HEK293T (cell line): ENCODE measurements at regions not wholly inside any gene's neighbourhood (a gene's known extent, or its start where the extent isn't known, plus 50 kb on each side); places are given as distances from the start of the nearest gene placed in this dataset.
"Not testable (repeated sequence)": the region's sequence is repeated elsewhere in the genome, so short reads cannot be mapped to it uniquely, and the experiment has no call there.

Source experiments
- CTCF ChIA-PET: fragments of 350-600 bp; formaldehyde crosslinking; extraction: SDS; loops from one replicate; lab custom pipeline; 2021; ENCODE audit warnings: antibody characterized with exemption, inconsistent platforms; lab: Yijun Ruan, JAX
- POLR2A ChIA-PET: fragments of 350-600 bp; formaldehyde crosslinking; extraction: SDS; loops from one replicate; lab custom pipeline; 2020; ENCODE audit warnings: antibody characterized with exemption, inconsistent platforms; lab: Yijun Ruan, JAX
- DNase-seq: peaks from one replicate; pipeline ENCODE4 v3.0.0; 2012; ENCODE audit warnings: mixed read lengths; ENCODE audit errors: extremely low spot score
- ARNT ChIP-seq: fragments of 450-650 bp; IDR thresholded peaks from 2 replicates; pipeline ENCODE4 v1.6.1; 2017; ENCODE audit warnings: mild to moderate bottlenecking
- BHLHE40 ChIP-seq: fragments of 450-650 bp; IDR thresholded peaks from 2 replicates; pipeline ENCODE4 v1.6.1; 2016; ENCODE audit warnings: mild to moderate bottlenecking, moderate library complexity, borderline replicate concordance
- CTBP1 ChIP-seq: fragments of 450-650 bp; IDR thresholded peaks from 2 replicates; pipeline ENCODE4 v1.6.1; 2016; ENCODE audit warnings: borderline replicate concordance
- ELF4 ChIP-seq: fragments of 450-650 bp; IDR thresholded peaks from 2 replicates; pipeline ENCODE4 v1.6.1; 2017; ENCODE audit warnings: antibody characterized with exemption
- FOXA1 ChIP-seq: fragments of 450-650 bp; IDR thresholded peaks from 2 replicates; pipeline ENCODE4 v1.6.1; 2016; ENCODE audit warnings: mild to moderate bottlenecking
- FOXK2 ChIP-seq: fragments of 450-650 bp; IDR thresholded peaks from 2 replicates; pipeline ENCODE4 v1.6.1; 2016; ENCODE audit warnings: mild to moderate bottlenecking
- FOXM1 ChIP-seq: fragments of 450-650 bp; IDR thresholded peaks from 2 replicates; pipeline ENCODE4 v1.6.1; 2017; ENCODE audit warnings: mild to moderate bottlenecking, borderline replicate concordance
- HDGF ChIP-seq: fragments of 450-650 bp; IDR thresholded peaks from 2 replicates; pipeline ENCODE4 v1.6.1; 2017; ENCODE audit warnings: antibody characterized with exemption, borderline replicate concordance
- L3MBTL2 ChIP-seq: fragments of 450-650 bp; conservative IDR thresholded peaks from 2 replicates; pipeline ENCODE4 v1.6.1; 2016; ENCODE audit warnings: mild to moderate bottlenecking
- LEF1 ChIP-seq: fragments of 450-650 bp; IDR thresholded peaks from 2 replicates; pipeline ENCODE4 v1.6.1; 2017; ENCODE audit warnings: mild to moderate bottlenecking, borderline replicate concordance
- NFRKB ChIP-seq: fragments of 450-650 bp; IDR thresholded peaks from 2 replicates; pipeline ENCODE4 v1.6.1; 2016; ENCODE audit warnings: mild to moderate bottlenecking, moderate library complexity
- PKNOX1 ChIP-seq: fragments of 450-650 bp; IDR thresholded peaks from 2 replicates; pipeline ENCODE4 v1.6.1; 2016
- SP1 ChIP-seq: fragments of 450-650 bp; IDR thresholded peaks from 2 replicates; pipeline ENCODE4 v1.6.1; 2017
- SUZ12 ChIP-seq: fragments of 450-650 bp; IDR thresholded peaks from 2 replicates; pipeline ENCODE4 v1.6.1; 2016; ENCODE audit warnings: mild to moderate bottlenecking
- TARDBP ChIP-seq: fragments of 450-650 bp; IDR thresholded peaks from 2 replicates; pipeline ENCODE4 v1.6.1; 2016
- ZNF384 ChIP-seq: fragments of 450-650 bp; IDR thresholded peaks from 2 replicates; pipeline ENCODE4 v1.6.1; 2016

GRCh38 chr2:17226941-17227490, 291.2 kb downstream of the RAD51AP2 start:
- TF ChIP-seq PKNOX1 (no peak), FOXA1 (no peak), HDGF (no peak), L3MBTL2 (no peak), ELF4 (no peak), FOXM1 (no peak), LEF1 (no peak), NFRKB (no peak)
- ChIA-PET POLR2A (no interaction called here), CTCF (no interaction called here)

GRCh38 chr2:17223211-17223610, 295.0 kb downstream of the RAD51AP2 start:
- TF ChIP-seq ZNF384 (no peak), BHLHE40 (no peak), FOXM1 (no peak), NFRKB (no peak), FOXK2 (no peak), SUZ12 (no peak), TARDBP (no peak)
- DNase-seq: no peak
- ChIA-PET CTCF (no interaction called here), POLR2A (no interaction called here)

More at GRCh38 chr2:17226941-17227490, 291.2 kb downstream of the RAD51AP2 start:
- DNase-seq: no peak

DNA sequence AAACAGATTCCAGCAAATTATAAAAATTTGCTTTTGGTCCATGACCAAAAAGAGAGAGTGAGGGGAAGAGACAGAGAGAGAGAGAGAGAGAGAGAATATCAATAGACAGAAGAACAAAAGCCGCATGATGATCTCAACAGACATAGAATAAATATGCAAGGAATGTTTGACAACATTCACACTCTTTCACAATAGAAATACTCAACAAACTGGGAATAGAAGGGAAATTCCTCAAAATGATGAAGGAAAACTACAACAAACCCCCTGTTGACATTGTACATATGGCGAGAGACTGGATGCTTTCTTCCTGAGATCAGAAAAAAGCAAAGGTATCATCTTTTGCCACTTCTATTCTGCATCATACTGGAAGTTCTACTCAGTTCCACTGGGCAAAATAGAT, 309.7 kb downstream of the RAD51AP2 start:
- DNase-seq: no peak
- TF ChIP-seq FOXK2: no peak
- no peak for TF ChIP-seq NFRKB
- TF ChIP-seq SP1: no peak
- no peak for TF ChIP-seq LEF1
- no peak for TF ChIP-seq HDGF
- TF ChIP-seq FOXA1: no peak
- TF ChIP-seq CTBP1: no peak
- TF ChIP-seq FOXM1: no peak
- ChIA-PET POLR2A (no interaction called here), CTCF (no interaction called here)

DNA sequence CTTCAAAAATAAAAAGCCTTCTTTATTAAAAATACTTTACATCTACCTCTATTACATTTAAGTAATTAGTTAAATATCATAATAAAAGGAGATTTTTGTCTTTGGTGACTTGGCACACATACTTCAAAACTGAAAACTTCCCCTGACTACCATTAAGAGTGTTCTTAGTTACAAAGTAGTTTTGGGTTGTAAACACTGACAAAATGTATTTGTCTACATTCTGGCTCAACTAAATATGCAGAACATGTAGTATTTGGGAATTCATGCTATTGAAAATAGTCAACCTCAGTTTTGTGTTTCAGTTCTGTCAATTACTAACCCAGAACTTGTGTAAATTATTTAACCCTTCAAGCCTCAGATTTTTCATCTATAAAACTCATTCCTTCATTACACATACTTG, 311.5 kb downstream of the RAD51AP2 start:
- no peak for TF ChIP-seq TARDBP
- ChIA-PET POLR2A (no interaction called here), CTCF (no interaction called here)
- DNase-seq: no peak

DNA sequence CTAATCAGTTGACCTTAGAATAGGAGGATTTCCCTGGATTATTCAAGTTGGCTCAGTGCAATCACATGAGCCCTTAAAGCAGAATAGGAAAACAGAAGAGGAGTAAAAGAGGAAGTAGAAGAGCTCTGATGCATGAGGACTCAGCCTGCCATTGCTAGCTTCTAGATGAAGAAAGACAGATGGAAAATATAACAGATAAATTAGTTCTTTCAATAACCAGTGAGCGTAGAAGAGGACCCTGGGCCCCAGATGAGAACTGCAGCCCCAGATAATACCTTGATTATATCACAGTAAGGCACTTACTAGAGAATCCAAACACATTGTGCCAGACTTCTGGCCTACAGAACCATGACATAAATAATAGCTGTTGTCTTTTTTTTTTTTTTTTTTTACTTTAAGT, 314.0 kb downstream of the RAD51AP2 start:
- CTCF ChIA-PET, DNase-seq, POLR2A ChIA-PET: not testable (repeated sequence)

- CTCF ChIA-PET, DNase-seq, POLR2A ChIA-PET: not testable (repeated sequence)
These were observed 315.6 kb downstream of the RAD51AP2 start for GRCh38 chr2:17202628-17203027.

GRCh38 chr2:17199741-17200140, 318.5 kb downstream of the RAD51AP2 start:
- TF ChIP-seq TARDBP (no peak), ELF4 (no peak), ZNF384 (no peak), HDGF (no peak), BHLHE40 (no peak)
- ChIA-PET POLR2A (no interaction called here), CTCF (no interaction called here)
- no peak for DNase-seq

GRCh38 chr2:17196380-17196779, 321.9 kb downstream of the RAD51AP2 start:
- ChIA-PET CTCF (no interaction called here), POLR2A (no interaction called here)

More at GRCh38 chr2:17196380-17196779, 321.9 kb downstream of the RAD51AP2 start:
- DNase-seq: no peak
- TF ChIP-seq L3MBTL2 (no peak), HDGF (no peak), FOXM1 (no peak), BHLHE40 (no peak), TARDBP (no peak), SP1 (no peak), FOXK2 (no peak), NFRKB (no peak), ZNF384 (no peak), ARNT (no peak), FOXA1 (no peak), LEF1 (no peak), ELF4 (no peak), CTBP1 (no peak), PKNOX1 (no peak), SUZ12 (no peak)
